ENCODE measurements at regions not wholly inside any gene's neighbourhood (a gene's known extent, or its start where the extent isn't known, plus 50 kb on each side); places are given as distances from the start of the nearest gene placed in this dataset.

- no peak for TF ChIP-seq POLR2AphosphoS5 (IDR thresholded peaks at IDR 0.05)
- no peak for TF ChIP-seq CTCF (IDR thresholded peaks at IDR 0.05)
- no peak for TF ChIP-seq EP300 (IDR thresholded peaks at IDR 0.05)
Measured at GRCh38 chr1:232267837-232268598, 361.9 kb downstream of the SIPA1L2 start.

Data from esophagus muscularis mucosa (tissue), 4 donors.